ENCODE measurements at regions not wholly inside any gene's neighbourhood (a gene's known extent, or its start where the extent isn't known, plus 50 kb on each side); places are given as distances from the start of the nearest gene placed in this dataset.

GRCh38 chr3:96214941-96215340 lies 599.5 kb upstream of the EPHA6 start:
- Mint-ChIP-seq H3K36me3 (ENCODE audit: low read depth) (no peaks in the 10 kb centered on the region), H3K27ac (no peak overlapping the region)

GRCh38 chr3:96225494-96225893 lies 588.9 kb upstream of the EPHA6 start:
- no peak overlapping the region for H3K27ac Mint-ChIP-seq
- H3K9me3 Mint-ChIP-seq = no peaks in the 10 kb centered on the region
- TF ChIP-seq, protein P1, sequence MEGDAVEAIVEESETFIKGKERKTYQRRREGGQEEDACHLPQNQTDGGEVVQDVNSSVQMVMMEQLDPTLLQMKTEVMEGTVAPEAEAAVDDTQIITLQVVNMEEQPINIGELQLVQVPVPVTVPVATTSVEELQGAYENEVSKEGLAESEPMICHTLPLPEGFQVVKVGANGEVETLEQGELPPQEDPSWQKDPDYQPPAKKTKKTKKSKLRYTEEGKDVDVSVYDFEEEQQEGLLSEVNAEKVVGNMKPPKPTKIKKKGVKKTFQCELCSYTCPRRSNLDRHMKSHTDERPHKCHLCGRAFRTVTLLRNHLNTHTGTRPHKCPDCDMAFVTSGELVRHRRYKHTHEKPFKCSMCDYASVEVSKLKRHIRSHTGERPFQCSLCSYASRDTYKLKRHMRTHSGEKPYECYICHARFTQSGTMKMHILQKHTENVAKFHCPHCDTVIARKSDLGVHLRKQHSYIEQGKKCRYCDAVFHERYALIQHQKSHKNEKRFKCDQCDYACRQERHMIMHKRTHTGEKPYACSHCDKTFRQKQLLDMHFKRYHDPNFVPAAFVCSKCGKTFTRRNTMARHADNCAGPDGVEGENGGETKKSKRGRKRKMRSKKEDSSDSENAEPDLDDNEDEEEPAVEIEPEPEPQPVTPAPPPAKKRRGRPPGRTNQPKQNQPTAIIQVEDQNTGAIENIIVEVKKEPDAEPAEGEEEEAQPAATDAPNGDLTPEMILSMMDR (IDR thresholded peaks at IDR 0.05; ENCODE audit: unreplicated experiment in 3 of 3) = no peak
- H3K36me3 Mint-ChIP-seq (ENCODE audit: low read depth) = no peaks in the 10 kb centered on the region
- H3K4me3 Mint-ChIP-seq = no peak overlapping the region
- peaks cover 5% of the 10 kb centered on the region for H3K27me3 Mint-ChIP-seq (ENCODE audit: low read depth)
- no peaks in the 10 kb centered on the region for H3K4me1 Mint-ChIP-seq

More at GRCh38 chr3:96214941-96215340, 599.5 kb upstream of the EPHA6 start:
- no peaks in the 10 kb centered on the region for H3K27me3 Mint-ChIP-seq (ENCODE audit: low read depth)
- peaks cover 2% of the 10 kb centered on the region for H3K9me3 Mint-ChIP-seq
- H3K4me1 Mint-ChIP-seq = no peaks in the 10 kb centered on the region
- no peak overlapping the region for H3K4me3 Mint-ChIP-seq
- TF ChIP-seq, protein P1 (IDR thresholded peaks at IDR 0.05; ENCODE audit: unreplicated experiment in 3 of 3) = no peak

DNA sequence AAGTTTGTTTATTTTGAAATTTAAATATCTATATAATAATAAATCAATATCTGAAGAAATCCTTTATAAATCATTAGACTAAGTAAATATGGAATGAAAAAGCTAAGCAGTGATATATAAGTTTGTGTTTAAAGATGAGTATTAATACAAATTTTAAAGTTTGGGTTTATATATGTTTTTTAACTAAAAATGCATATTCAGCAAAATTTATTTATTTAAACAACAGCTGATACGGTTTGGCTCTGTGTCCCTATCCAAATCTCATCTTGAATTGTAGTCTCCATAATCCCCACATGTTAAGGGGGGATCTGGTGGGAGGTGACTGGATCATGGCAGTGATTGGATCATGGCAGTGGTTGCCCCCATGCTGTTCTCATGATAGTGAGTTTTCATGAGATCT lies 580.7 kb upstream of the EPHA6 start:
- H3K9me3 Mint-ChIP-seq = no peaks in the 10 kb centered on the region
- TF ChIP-seq, protein P1 (IDR thresholded peaks at IDR 0.05; ENCODE audit: unreplicated experiment in 3 of 3) = no peak
- no peaks in the 10 kb centered on the region for H3K4me1 Mint-ChIP-seq
- no peaks in the 10 kb centered on the region for H3K36me3 Mint-ChIP-seq (ENCODE audit: low read depth)
- no peak overlapping the region for H3K4me3 Mint-ChIP-seq
- no peaks in the 10 kb centered on the region for H3K27me3 Mint-ChIP-seq (ENCODE audit: low read depth)
- H3K27ac Mint-ChIP-seq = no peak overlapping the region

- Mint-ChIP-seq H3K9me3 (no peaks in the 10 kb centered on the region), H3K4me1 (no peaks in the 10 kb centered on the region), H3K27ac (no peak overlapping the region), H3K27me3 (ENCODE audit: low read depth) (no peaks in the 10 kb centered on the region), H3K36me3 (ENCODE audit: low read depth) (no peaks in the 10 kb centered on the region), H3K4me3 (no peak overlapping the region)
- TF ChIP-seq, protein P1 (IDR thresholded peaks at IDR 0.05; ENCODE audit: unreplicated experiment in 3 of 3) = no peak
Measured at GRCh38 chr3:96236522-96236921, 577.9 kb upstream of the EPHA6 start.

GRCh38 chr3:96259299-96259698 lies 555.1 kb upstream of the EPHA6 start:
- H3K27me3 Mint-ChIP-seq (ENCODE audit: low read depth) = no peaks in the 10 kb centered on the region
- no peaks in the 10 kb centered on the region for H3K4me1 Mint-ChIP-seq
- no peak overlapping the region for H3K4me3 Mint-ChIP-seq
- H3K9me3 Mint-ChIP-seq = no peaks in the 10 kb centered on the region
- no peaks in the 10 kb centered on the region for H3K36me3 Mint-ChIP-seq (ENCODE audit: low read depth)
- no peak overlapping the region for H3K27ac Mint-ChIP-seq
- TF ChIP-seq, protein P1 (IDR thresholded peaks at IDR 0.05; ENCODE audit: unreplicated experiment in 3 of 3) = no peak

DNA sequence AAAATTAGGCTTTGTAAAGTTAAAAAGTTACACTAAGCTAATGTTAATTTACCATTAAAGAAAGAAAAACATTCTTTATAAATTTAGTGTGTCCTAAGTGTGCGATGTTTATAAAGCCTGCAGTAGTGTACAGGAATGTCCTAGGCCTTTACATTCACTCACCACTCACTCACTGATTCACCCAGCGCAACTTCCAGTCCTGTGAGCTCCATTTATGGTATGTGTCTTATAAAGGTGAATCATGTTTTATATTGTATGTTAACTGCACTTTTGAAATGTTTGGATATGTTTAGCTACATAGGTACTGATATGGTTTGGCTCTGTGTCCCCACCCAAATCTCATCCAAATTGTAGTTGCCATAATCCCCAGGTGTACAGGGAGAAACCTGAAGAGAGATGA lies 549.7 kb upstream of the EPHA6 start:
- H3K4me1 Mint-ChIP-seq = no peaks in the 10 kb centered on the region
- no peak overlapping the region for H3K4me3 Mint-ChIP-seq
- TF ChIP-seq, protein P1 (IDR thresholded peaks at IDR 0.05; ENCODE audit: unreplicated experiment in 3 of 3) = no peak
- no peak overlapping the region for H3K27ac Mint-ChIP-seq
- H3K9me3 Mint-ChIP-seq = peaks cover 2% of the 10 kb centered on the region
- no peaks in the 10 kb centered on the region for H3K36me3 Mint-ChIP-seq (ENCODE audit: low read depth)
- H3K27me3 Mint-ChIP-seq (ENCODE audit: low read depth) = no peaks in the 10 kb centered on the region

All from nephron (organoid).